K562 (cell line): ENCODE measurements at regions not wholly inside any gene's neighbourhood (a gene's known extent, or its start where the extent isn't known, plus 50 kb on each side); places are given as distances from the start of the nearest gene placed in this dataset.

Experiments
- CBFA2T3 ChIP-seq: fragments of 450-650 bp; IDR thresholded peaks from 2 replicates; pipeline ENCODE4 v1.6.1; 2017
- KAT7 ChIP-seq: sonication (generic); formaldehyde crosslinking; IDR thresholded peaks from 2 replicates; pipeline ENCODE4 v1.8.0; 2022; ENCODE audit warnings: missing genetic modification reagents, mild to moderate bottlenecking, borderline replicate concordance
- KDM5B ChIP-seq: fragments of 200-600 bp; sonication (generic); IDR thresholded peaks from 2 replicates; pipeline ENCODE4 v1.6.1; 2012; ENCODE audit warnings: low read depth, mild to moderate bottlenecking, moderate library complexity, low read length, control low read depth, inconsistent platforms; ENCODE audit not compliant: insufficient replicate concordance
- MTA2 ChIP-seq: fragments of 450-650 bp; IDR thresholded peaks from 2 replicates; pipeline ENCODE4 v1.6.1; 2016; ENCODE audit warnings: low read depth
- MTA3 ChIP-seq: fragments of 450-650 bp; formaldehyde crosslinking; IDR thresholded peaks from 2 replicates; pipeline ENCODE4 v1.6.1; 2017; ENCODE audit warnings: mild to moderate bottlenecking, borderline replicate concordance
- MYBL2 ChIP-seq, 2 experiments: fragments of 450-650 bp in 1 of 2; sonication (generic) in 1 of 2; formaldehyde crosslinking in 1 of 2; IDR thresholded peaks; 2 replicates each; pipeline versions ENCODE4 v1.6.1 to v1.8.1; 2017 to 2022; ENCODE audit warnings: borderline replicate concordance in 1 of 2, inconsistent platforms in 1 of 2, low read depth in 1 of 2, mild to moderate bottlenecking in 1 of 2, missing genetic modification reagents in 1 of 2, moderate library complexity in 1 of 2
- TF ChIP-seq, protein P1 (sequence below), 2 experiments: fragments of 450-650 bp; formaldehyde crosslinking in 1 of 2; IDR thresholded peaks; 2 replicates each; pipeline versions ENCODE4 v1.4.0 to v1.6.1; 2014 to 2020; ENCODE audit warnings: mild to moderate bottlenecking in 2 of 2, borderline replicate concordance in 1 of 2, low read depth in 1 of 2
- TF ChIP-seq, protein P2 (sequence below): fragments of 250-450 bp; sonication (Bioruptor Pico); IDR thresholded peaks from 2 replicates; pipeline ENCODE4 v1.5.0; 2022; ENCODE audit warnings: mild to moderate bottlenecking
- TF ChIP-seq, protein P3 (sequence below): fragments of 200-400 bp; formaldehyde crosslinking; IDR thresholded peaks from 2 replicates; pipeline ENCODE4 v1.6.1; 2017; ENCODE audit warnings: mild to moderate bottlenecking, low read depth, low read length, moderate library complexity

DNA sequence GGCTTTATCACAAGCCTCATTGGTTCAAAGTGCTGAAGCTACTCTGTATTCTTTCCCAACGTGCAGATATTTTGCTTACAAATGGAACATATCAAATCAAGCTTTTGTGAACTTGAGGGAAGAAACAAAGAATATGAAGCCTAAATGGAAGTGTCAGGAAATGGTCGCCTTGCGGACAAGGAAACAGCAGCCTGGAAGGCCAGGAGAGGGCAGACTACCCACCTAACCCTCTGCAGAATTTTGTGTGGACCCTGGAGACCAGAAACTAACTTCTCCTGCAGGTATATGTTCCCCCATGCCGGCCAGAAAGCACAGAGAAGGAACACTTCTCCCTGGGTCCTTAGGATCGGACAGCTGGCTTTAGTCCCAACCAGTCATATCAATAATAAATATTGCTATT is 1425.8 kb downstream of the PCDH7 start (continued):
- TF ChIP-seq, protein P1, sequence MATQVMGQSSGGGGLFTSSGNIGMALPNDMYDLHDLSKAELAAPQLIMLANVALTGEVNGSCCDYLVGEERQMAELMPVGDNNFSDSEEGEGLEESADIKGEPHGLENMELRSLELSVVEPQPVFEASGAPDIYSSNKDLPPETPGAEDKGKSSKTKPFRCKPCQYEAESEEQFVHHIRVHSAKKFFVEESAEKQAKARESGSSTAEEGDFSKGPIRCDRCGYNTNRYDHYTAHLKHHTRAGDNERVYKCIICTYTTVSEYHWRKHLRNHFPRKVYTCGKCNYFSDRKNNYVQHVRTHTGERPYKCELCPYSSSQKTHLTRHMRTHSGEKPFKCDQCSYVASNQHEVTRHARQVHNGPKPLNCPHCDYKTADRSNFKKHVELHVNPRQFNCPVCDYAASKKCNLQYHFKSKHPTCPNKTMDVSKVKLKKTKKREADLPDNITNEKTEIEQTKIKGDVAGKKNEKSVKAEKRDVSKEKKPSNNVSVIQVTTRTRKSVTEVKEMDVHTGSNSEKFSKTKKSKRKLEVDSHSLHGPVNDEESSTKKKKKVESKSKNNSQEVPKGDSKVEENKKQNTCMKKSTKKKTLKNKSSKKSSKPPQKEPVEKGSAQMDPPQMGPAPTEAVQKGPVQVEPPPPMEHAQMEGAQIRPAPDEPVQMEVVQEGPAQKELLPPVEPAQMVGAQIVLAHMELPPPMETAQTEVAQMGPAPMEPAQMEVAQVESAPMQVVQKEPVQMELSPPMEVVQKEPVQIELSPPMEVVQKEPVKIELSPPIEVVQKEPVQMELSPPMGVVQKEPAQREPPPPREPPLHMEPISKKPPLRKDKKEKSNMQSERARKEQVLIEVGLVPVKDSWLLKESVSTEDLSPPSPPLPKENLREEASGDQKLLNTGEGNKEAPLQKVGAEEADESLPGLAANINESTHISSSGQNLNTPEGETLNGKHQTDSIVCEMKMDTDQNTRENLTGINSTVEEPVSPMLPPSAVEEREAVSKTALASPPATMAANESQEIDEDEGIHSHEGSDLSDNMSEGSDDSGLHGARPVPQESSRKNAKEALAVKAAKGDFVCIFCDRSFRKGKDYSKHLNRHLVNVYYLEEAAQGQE (IDR thresholded peaks at IDR 0.05; ENCODE audit: borderline replicate concordance), result no peak
- TF ChIP-seq, protein P1 (CRISPR knock-in tag; IDR thresholded peaks at IDR 0.05; ENCODE audit: low read depth), result no peak
- TF ChIP-seq MTA2 (no peak), MYBL2 (IDR thresholded peaks at IDR 0.05; ENCODE audit: low read depth) (no peak), MYBL2 (CRISPR knock-in tag; IDR thresholded peaks at IDR 0.05; ENCODE audit: borderline replicate concordance) (no peak), MTA3 (no peak), CBFA2T3 (no peak), KDM5B (no peak), KAT7 (CRISPR knock-in tag) (no peak)
- TF ChIP-seq, protein P2, sequence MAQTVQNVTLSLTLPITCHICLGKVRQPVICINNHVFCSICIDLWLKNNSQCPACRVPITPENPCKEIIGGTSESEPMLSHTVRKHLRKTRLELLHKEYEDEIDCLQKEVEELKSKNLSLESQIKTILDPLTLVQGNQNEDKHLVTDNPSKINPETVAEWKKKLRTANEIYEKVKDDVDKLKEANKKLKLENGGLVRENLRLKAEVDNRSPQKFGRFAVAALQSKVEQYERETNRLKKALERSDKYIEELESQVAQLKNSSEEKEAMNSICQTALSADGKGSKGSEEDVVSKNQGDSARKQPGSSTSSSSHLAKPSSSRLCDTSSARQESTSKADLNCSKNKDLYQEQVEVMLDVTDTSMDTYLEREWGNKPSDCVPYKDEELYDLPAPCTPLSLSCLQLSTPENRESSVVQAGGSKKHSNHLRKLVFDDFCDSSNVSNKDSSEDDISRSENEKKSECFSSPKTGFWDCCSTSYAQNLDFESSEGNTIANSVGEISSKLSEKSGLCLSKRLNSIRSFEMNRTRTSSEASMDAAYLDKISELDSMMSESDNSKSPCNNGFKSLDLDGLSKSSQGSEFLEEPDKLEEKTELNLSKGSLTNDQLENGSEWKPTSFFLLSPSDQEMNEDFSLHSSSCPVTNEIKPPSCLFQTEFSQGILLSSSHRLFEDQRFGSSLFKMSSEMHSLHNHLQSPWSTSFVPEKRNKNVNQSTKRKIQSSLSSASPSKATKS (CRISPR knock-in tag), result no peak
- TF ChIP-seq, protein P3, sequence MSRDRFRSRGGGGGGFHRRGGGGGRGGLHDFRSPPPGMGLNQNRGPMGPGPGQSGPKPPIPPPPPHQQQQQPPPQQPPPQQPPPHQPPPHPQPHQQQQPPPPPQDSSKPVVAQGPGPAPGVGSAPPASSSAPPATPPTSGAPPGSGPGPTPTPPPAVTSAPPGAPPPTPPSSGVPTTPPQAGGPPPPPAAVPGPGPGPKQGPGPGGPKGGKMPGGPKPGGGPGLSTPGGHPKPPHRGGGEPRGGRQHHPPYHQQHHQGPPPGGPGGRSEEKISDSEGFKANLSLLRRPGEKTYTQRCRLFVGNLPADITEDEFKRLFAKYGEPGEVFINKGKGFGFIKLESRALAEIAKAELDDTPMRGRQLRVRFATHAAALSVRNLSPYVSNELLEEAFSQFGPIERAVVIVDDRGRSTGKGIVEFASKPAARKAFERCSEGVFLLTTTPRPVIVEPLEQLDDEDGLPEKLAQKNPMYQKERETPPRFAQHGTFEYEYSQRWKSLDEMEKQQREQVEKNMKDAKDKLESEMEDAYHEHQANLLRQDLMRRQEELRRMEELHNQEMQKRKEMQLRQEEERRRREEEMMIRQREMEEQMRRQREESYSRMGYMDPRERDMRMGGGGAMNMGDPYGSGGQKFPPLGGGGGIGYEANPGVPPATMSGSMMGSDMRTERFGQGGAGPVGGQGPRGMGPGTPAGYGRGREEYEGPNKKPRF, result no peak
